SJCRH30 (cell line): ENCODE measurements at regions not wholly inside any gene's neighbourhood (a gene's known extent, or its start where the extent isn't known, plus 50 kb on each side); places are given as distances from the start of the nearest gene placed in this dataset.
"Not testable (repeated sequence)": the region's sequence is repeated elsewhere in the genome, so short reads cannot be mapped to it uniquely, and the experiment has no call there.

ENCODE experiments used
- DNase-seq, 2 experiments: peaks; one replicate each; pipeline ENCODE4 v3.0.0-alpha.2; 2015 to 2020
- H3K27ac ChIP-seq: fragments of 250-450 bp; sonication (Bioruptor Pico); 2 replicates; pipeline ENCODE4 v1.5.1; 2020; ENCODE audit warnings: mild to moderate bottlenecking, moderate library complexity
- H3K27me3 ChIP-seq: fragments of 250-450 bp; sonication (Bioruptor Pico); 2 replicates; pipeline ENCODE4 v1.5.1; 2020; ENCODE audit warnings: mild to moderate bottlenecking, moderate library complexity
- H3K36me3 ChIP-seq: fragments of 250-450 bp; sonication (Bioruptor Pico); 2 replicates; pipeline ENCODE4 v1.5.1; 2020; ENCODE audit warnings: mild to moderate bottlenecking, moderate library complexity
- H3K4me1 ChIP-seq: fragments of 250-450 bp; sonication (Bioruptor Pico); 2 replicates; pipeline ENCODE4 v1.5.1; 2020; ENCODE audit warnings: mild to moderate bottlenecking, moderate library complexity
- H3K4me3 ChIP-seq: fragments of 250-450 bp; sonication (Bioruptor Pico); 2 replicates; pipeline ENCODE4 v1.5.1; 2020; ENCODE audit warnings: mild to moderate bottlenecking, moderate library complexity
- H3K9me3 ChIP-seq: fragments of 250-450 bp; sonication (Bioruptor Pico); replicated peaks from 2 replicates; pipeline ENCODE4 v1.5.1; 2020; ENCODE audit warnings: mild to moderate bottlenecking, moderate library complexity

GRCh38 chr7:3164380-3164792 lies 120.7 kb upstream of the CARD11 start:
- DNase-seq, result no peak
- no peak overlapping the region for H3K4me3 ChIP-seq
- no peaks in the 10 kb centered on the region for H3K36me3 ChIP-seq
- H3K27me3 ChIP-seq, result no peaks in the 10 kb centered on the region
- H3K27ac ChIP-seq, result no peak overlapping the region
- no peaks in the 10 kb centered on the region for H3K4me1 ChIP-seq
- H3K9me3 ChIP-seq, result no peaks in the 10 kb centered on the region

- H3K27me3 ChIP-seq, result no peaks in the 10 kb centered on the region
- no peak for DNase-seq
- H3K4me3 ChIP-seq, result no peak overlapping the region
- H3K36me3 ChIP-seq, result no peaks in the 10 kb centered on the region
- H3K4me1 ChIP-seq, result no peaks in the 10 kb centered on the region
- H3K27ac ChIP-seq, result no peak overlapping the region
- H3K9me3 ChIP-seq, result no peaks in the 10 kb centered on the region
Measured at GRCh38 chr7:3165681-3166580, 122.3 kb upstream of the CARD11 start.

- no peak for DNase-seq
- H3K9me3 ChIP-seq, result no peaks in the 10 kb centered on the region; the same call in 1 of the 2 replicates
- H3K27ac ChIP-seq, result no peak overlapping the region
- no peaks in the 10 kb centered on the region for H3K4me1 ChIP-seq
- H3K27me3 ChIP-seq, result no peaks in the 10 kb centered on the region
- H3K36me3 ChIP-seq, result no peaks in the 10 kb centered on the region
- H3K4me3 ChIP-seq, result no peak overlapping the region
Measured at GRCh38 chr7:3167551-3167950, 123.9 kb upstream of the CARD11 start.

DNA sequence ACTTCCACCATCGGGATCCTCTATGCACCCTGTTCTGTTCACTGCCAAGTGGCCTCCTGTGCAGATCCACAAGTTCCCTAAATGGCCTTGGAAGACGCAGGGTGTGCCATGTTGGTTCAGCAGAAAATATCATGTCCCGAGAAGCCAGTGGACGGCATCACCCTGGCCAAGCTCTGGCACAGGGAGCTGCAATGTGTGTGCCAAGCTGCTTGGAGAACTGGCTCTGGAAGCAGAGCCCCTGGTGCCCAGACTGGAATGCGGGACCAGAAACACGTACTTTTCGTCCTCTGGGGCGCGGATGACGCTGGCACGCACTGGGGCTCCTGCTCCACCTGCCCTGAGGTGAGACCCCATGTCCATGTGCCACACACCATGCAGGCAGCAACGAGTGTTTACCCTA lies 124.7 kb upstream of the CARD11 start:
- Histone ChIP-seq H3K4me1 (no peaks in the 10 kb centered on the region), H3K36me3 (no peaks in the 10 kb centered on the region), H3K27me3 (no peaks in the 10 kb centered on the region), H3K4me3 (no peak overlapping the region), H3K27ac (no peak overlapping the region), H3K9me3 (no peaks in the 10 kb centered on the region; the same call in 1 of the 2 replicates)
- no peak for DNase-seq

DNA sequence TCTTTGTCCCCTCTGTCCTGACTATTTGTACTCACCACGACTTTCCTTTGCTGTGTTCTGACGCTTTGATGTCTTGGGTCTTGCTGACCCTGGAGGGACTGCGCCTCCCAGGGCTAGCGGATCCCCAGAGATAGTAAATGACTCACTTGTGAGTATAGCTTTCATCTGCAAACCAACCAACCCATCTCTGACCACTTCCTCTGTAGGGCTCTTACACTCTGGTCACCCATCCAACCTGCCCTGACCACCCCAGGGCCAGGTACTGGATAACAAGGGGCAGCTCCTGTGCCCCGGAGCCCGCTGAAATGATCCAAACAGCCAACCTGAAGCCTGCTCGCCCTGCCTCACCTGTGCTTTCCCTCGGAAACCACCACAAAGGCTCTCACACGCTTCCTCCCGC lies 125.2 kb upstream of the CARD11 start:
- H3K9me3 ChIP-seq, result no peaks in the 10 kb centered on the region; the same call in 1 of the 2 replicates
- H3K36me3 ChIP-seq, result no peaks in the 10 kb centered on the region
- no peak for DNase-seq
- H3K27me3 ChIP-seq, result no peaks in the 10 kb centered on the region
- no peaks in the 10 kb centered on the region for H3K4me1 ChIP-seq
- H3K27ac ChIP-seq, result no peak overlapping the region
- no peak overlapping the region for H3K4me3 ChIP-seq

DNA sequence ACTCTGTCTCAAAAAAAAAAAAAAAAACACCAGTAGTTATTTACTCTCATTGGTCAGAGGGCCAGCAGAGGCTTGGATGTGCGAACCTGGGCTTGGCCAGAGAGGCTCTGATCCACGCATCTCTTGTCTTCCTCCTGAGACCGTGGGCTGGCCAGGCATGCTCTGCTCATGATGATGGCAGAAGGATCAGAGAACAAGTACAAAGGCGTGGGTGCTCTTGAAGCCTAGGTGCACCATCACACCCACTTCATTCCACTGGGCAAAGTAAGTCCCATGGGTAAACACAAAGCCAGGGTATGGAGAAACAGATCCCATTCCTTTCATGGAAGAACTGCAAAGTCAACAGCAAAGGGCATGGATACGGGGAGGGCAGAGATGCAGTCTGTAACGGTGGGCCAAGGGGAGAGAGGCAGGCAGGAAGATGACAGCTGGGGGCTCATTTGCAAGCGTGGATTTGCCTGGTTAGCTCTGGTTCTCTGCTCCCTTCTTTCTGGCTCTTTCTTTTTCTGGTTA lies 128.2 kb upstream of the SDK1 start:
- no peaks in the 10 kb centered on the region; the same call in 1 of the 2 replicates for H3K9me3 ChIP-seq
- no peak overlapping the region for H3K4me3 ChIP-seq
- no peak for DNase-seq
- H3K27me3 ChIP-seq, result no peaks in the 10 kb centered on the region
- H3K4me1 ChIP-seq, result no peaks in the 10 kb centered on the region
- H3K36me3 ChIP-seq, result no peaks in the 10 kb centered on the region
- no peak overlapping the region for H3K27ac ChIP-seq

DNA sequence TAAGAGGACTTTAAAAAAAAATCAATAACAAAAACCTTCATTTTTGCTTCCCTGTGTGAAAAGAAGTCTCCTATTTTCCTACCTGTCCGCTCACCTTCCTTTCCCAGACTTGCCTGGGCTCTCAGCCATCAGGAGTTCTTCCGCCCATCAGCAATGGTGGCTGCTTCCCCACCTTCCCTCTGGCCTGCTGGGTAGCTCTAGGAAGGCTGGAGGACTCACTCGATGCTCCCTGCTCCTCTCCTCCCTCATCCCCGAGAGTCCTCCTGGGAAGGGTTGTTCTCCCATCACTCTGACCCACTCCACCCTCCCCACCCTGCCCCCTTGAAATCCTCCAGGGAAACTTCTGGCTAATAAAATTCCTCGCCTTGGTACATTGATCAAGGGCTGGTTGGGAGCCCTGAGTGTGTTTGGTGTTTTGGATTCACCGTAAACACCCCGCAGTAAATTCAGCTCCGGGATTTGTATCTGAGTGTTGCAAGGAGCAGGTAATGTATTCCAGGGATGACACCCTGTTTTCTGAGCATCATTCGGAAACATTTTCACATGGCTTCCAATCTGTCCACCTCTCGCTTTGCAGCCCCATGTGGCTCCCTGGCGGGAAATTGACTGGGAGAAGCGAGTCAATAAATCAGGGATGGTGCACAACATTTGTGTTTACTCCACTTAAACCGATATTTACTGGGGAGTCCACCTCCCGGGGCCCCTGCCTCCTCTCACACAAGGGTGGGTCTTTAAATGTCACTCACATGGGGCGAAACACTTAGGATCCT lies 126.4 kb upstream of the SDK1 start:
- H3K9me3 ChIP-seq, result no peaks in the 10 kb centered on the region; the same call in 1 of the 2 replicates
- H3K27ac ChIP-seq, result no peak overlapping the region
- no peak for DNase-seq
- no peaks in the 10 kb centered on the region for H3K27me3 ChIP-seq
- no peaks in the 10 kb centered on the region for H3K36me3 ChIP-seq
- no peaks in the 10 kb centered on the region for H3K4me1 ChIP-seq
- no peak overlapping the region for H3K4me3 ChIP-seq

DNA sequence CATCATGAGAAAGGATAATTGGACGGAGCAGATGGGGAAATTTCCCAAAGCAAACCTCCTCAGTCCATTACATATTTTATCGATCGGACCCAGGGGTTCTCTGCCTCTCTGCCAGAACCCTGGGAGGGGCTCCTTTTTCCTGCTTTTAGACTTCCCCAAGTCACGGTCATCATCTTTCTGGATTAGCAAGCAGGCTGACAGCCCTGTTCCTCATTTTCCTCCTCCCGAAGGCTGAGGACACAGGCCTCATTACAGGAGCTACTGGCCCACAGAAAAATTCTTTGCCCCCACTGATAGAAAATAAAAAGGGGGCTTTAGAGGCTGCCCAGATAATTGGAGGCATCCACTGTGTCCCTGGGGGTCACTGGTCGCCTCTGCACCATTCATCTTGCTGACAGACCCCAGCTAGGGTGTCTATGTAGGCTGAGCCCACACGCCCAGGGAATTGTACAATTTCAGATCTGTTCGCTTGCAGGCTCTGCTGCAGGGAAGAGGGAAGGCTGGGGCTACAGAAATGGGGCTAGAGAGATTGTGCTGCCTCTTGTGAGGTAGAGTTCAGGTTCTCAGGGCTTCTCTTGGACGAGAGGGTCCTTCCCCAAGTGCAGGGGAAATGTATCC lies 125.7 kb upstream of the SDK1 start:
- DNase-seq, result no peak
- Histone ChIP-seq H3K36me3 (no peaks in the 10 kb centered on the region), H3K4me1 (no peaks in the 10 kb centered on the region), H3K4me3 (no peak overlapping the region), H3K27ac (no peak overlapping the region), H3K9me3 (no peaks in the 10 kb centered on the region; the same call in 1 of the 2 replicates), H3K27me3 (no peaks in the 10 kb centered on the region)

GRCh38 chr7:3176112-3177000 lies 124.7 kb upstream of the SDK1 start:
- Histone ChIP-seq H3K36me3 (no peaks in the 10 kb centered on the region), H3K27me3 (no peaks in the 10 kb centered on the region), H3K9me3 (no peaks in the 10 kb centered on the region; the same call in 1 of the 2 replicates), H3K27ac (no peak overlapping the region), H3K4me1 (no peaks in the 10 kb centered on the region), H3K4me3 (no peak overlapping the region)
- DNase-seq, result no peak

DNA sequence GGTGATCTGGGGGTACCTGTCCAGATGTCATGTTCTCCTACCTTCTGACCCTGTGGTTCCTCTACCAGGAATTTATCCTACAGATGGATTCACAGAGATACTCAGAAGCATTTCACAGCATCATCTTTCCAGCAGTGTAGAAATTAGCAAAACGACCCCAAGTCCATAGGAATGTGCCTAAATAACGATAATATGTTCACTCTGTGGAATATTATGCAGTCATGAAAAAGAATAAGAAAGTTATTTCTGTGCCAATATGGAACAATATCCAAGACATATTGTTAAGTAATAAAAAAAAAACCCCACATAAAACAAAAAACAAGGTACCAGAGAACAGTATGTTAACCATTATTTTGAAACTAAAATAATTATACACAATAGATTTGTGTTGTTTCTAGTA lies 123.8 kb upstream of the SDK1 start:
- Histone ChIP-seq H3K9me3 (no peaks in the 10 kb centered on the region), H3K4me3 (no peak overlapping the region), H3K36me3 (no peaks in the 10 kb centered on the region), H3K27ac (no peak overlapping the region), H3K27me3 (no peaks in the 10 kb centered on the region), H3K4me1 (no peaks in the 10 kb centered on the region)
- no peak for DNase-seq

- DNase-seq, result no peak
- H3K4me3 ChIP-seq, result no peak overlapping the region
Measured at GRCh38 chr7:3179456-3179855, 121.6 kb upstream of the SDK1 start.

GRCh38 chr7:3180604-3181003 lies 120.4 kb upstream of the SDK1 start:
- H3K36me3 ChIP-seq, result no peaks in the 10 kb centered on the region
- no peaks in the 10 kb centered on the region for H3K9me3 ChIP-seq
- no peak for DNase-seq
- no peaks in the 10 kb centered on the region for H3K4me1 ChIP-seq
- no peak overlapping the region for H3K27ac ChIP-seq
- no peaks in the 10 kb centered on the region for H3K27me3 ChIP-seq
- H3K4me3 ChIP-seq, result no peak overlapping the region

More at GRCh38 chr7:3179456-3179855, 121.6 kb upstream of the SDK1 start:
- Histone ChIP-seq H3K36me3 (no peaks in the 10 kb centered on the region), H3K4me1 (no peaks in the 10 kb centered on the region), H3K9me3 (no peaks in the 10 kb centered on the region), H3K27ac (no peak overlapping the region), H3K27me3 (no peaks in the 10 kb centered on the region)

DNA sequence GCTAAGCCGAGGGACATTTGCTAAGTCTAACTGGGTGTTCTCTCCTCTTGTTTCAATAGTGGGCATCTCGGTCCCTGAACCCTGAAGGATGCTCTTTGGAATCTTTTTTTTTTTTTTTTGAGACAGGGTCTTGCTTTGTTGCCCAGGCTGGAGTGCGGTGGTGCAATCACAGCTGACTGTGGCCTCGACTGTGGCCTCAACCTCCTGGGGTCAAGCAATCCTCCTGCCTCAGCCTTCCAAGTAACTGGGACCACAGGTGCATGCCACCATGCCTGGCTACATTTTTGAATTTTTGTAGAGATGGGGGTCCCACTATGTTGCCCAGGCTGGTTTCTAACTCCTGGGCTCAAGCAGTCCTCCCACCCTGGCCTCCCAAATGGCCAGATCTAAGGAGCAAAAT lies 119.0 kb upstream of the SDK1 start:
- not testable (repeated sequence) for H3K27ac ChIP-seq, H3K9me3 ChIP-seq, DNase-seq, H3K4me3 ChIP-seq, H3K4me1 ChIP-seq, H3K27me3 ChIP-seq, H3K36me3 ChIP-seq

GRCh38 chr7:3187444-3188040 lies 113.5 kb upstream of the SDK1 start:
- Histone ChIP-seq H3K4me1 (peaks cover 4% of the 10 kb centered on the region; the same call in 1 of the 2 replicates), H3K36me3 (no peaks in the 10 kb centered on the region), H3K27ac (no peak overlapping the region), H3K9me3 (no peaks in the 10 kb centered on the region), H3K4me3 (no peak overlapping the region), H3K27me3 (no peaks in the 10 kb centered on the region)
- no peak for DNase-seq
